Erythroblast (primary cell): ENCODE measurements at regions not wholly inside any gene's neighbourhood (a gene's known extent, or its start where the extent isn't known, plus 50 kb on each side); places are given as distances from the start of the nearest gene placed in this dataset.

Experiments used
- GATA1 ChIP-seq: IDR thresholded peaks from 2 replicates; pipeline ENCODE4 v1.6.1; 2011; ENCODE audit warnings: low read depth, mild to moderate bottlenecking, control low read depth, low read length, moderate library complexity
- POLR2A ChIP-seq: IDR thresholded peaks from 2 replicates; pipeline ENCODE4 v1.6.1; 2011; ENCODE audit warnings: mild to moderate bottlenecking, low read length

GRCh38 chr20:61135266-61135665 lies 116.8 kb upstream of the CDH4 start:
- TF ChIP-seq POLR2A (no peak), GATA1 (no peak)
